Naive thymus-derived CD8-positive, alpha-beta T cell (primary cell): ENCODE measurements at regions not wholly inside any gene's neighbourhood (a gene's known extent, or its start where the extent isn't known, plus 50 kb on each side); places are given as distances from the start of the nearest gene placed in this dataset.

Source experiments
- ATAC-seq, 2 donors: fragments of 150-1000 bp; cut with Tn5 transposase in 1 of 2; sonication (Bioruptor Pico), chemical (Tn5 transposase) in 1 of 2; 1 replicate in 1 of 2; 2 replicates in 1 of 2; pipeline ENCODE4 v1.10.0; 2021; ENCODE audit warnings: mild to moderate bottlenecking in 2 of 2, moderate library complexity in 2 of 2
- POLR2A ChIA-PET: fragments of 350-600 bp; sonication (Branson Sonifier 250); formaldehyde crosslinking; loops from one replicate; lab custom pipeline; 2021; ENCODE audit warnings: antibody characterized with exemption; lab: Charles Lee
- DNase-seq, 10 donors: peaks; one replicate each; pipeline versions ENCODE4 v3.0.0 to v3.0.0-alpha.2; 2020 to 2022
- H3K27ac Mint-ChIP-seq, 10 donors: one replicate each; pipeline ENCODE4 v1.8.0; 2020 to 2022; ENCODE audit warnings: mild to moderate bottlenecking in 10 of 10, mixed read lengths in 10 of 10, moderate library complexity in 4 of 10, inconsistent platforms in 1 of 10
- H3K27me3 Mint-ChIP-seq, 5 donors: one replicate each; pipeline ENCODE4 v1.8.0; 2021 to 2022; ENCODE audit warnings: mixed read lengths in 5 of 5
- H3K36me3 Mint-ChIP-seq, 3 donors: one replicate each; pipeline ENCODE4 v1.8.0; 2020 to 2022; ENCODE audit warnings: mixed read lengths in 3 of 3, mild to moderate bottlenecking in 2 of 3, inconsistent platforms in 1 of 3
- H3K4me1 Mint-ChIP-seq, 4 donors: one replicate each; pipeline ENCODE4 v1.8.0; 2021 to 2022; ENCODE audit warnings: mixed read lengths in 4 of 4
- H3K4me3 Mint-ChIP-seq, 10 donors: one replicate each; pipeline ENCODE4 v1.8.0; 2020 to 2022; ENCODE audit warnings: mild to moderate bottlenecking in 10 of 10, mixed read lengths in 10 of 10, moderate library complexity in 6 of 10, inconsistent platforms in 1 of 10
- H3K9me3 Mint-ChIP-seq, 9 donors: one replicate each; pipeline ENCODE4 v1.8.0; 2020 to 2022; ENCODE audit warnings: mixed read lengths in 9 of 9, mild to moderate bottlenecking in 3 of 9, inconsistent platforms in 1 of 9, moderate library complexity in 1 of 9

- Mint-ChIP-seq H3K27ac (no peak overlapping the region), H3K4me1 (no peaks in the 10 kb centered on the region), H3K9me3 (peaks cover 0 to 30% (median 7%) of the 10 kb centered on the region in 9 donors), H3K27me3 (peaks cover 0 to 2% (median 0%) of the 10 kb centered on the region in 5 donors), H3K4me3 (no peak overlapping the region), H3K36me3 (no peaks in the 10 kb centered on the region)
- DNase-seq: no peak
- ATAC-seq: no peak
- POLR2A ChIA-PET: no interaction called here
Measured at GRCh38 chr9:118624608-118625007, 744.6 kb downstream of the BRINP1 start.

DNA sequence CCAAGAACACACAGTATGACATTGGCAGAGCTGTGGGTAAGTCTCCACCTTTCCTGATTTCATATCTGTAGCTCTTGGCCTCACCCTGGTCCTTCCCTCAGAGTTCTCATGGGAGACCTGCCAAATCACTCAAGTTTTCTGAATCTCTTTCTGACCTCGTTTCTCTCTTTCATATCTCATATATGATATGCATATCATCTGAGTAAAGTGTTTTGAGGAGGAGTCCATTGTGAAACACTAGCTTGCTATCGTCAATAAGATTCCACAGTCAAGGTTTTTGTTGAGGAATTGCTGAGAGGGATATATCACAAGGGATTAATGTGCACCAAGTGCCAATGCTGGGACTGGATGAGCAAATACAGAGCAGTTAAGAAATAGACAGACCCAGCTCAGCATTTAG lies 739.2 kb downstream of the BRINP1 start:
- Mint-ChIP-seq H3K4me1 (no peaks in the 10 kb centered on the region), H3K27ac (no peak overlapping the region), H3K9me3 (peaks cover 14 to 44% (median 20%) of the 10 kb centered on the region in 9 donors), H3K4me3 (no peak overlapping the region), H3K27me3 (peaks cover 0 to 2% (median 0%) of the 10 kb centered on the region in 5 donors), H3K36me3 (peaks cover 0 to 14% (median 0%) of the 10 kb centered on the region in 3 donors)
- POLR2A ChIA-PET: no interaction called here
- no peak for ATAC-seq
- DNase-seq: no peak

- Mint-ChIP-seq H3K27me3 (peaks cover 0 to 2% (median 0%) of the 10 kb centered on the region in 5 donors), H3K36me3 (peaks cover 0 to 14% (median 0%) of the 10 kb centered on the region in 3 donors), H3K4me1 (no peaks in the 10 kb centered on the region), H3K4me3 (no peak overlapping the region), H3K27ac (no peak overlapping the region), H3K9me3 (peaks cover 10 to 51% (median 21%) of the 10 kb centered on the region in 9 donors)
- ATAC-seq (no peak), DNase-seq (no peak)
- POLR2A ChIA-PET: no interaction called here
Measured at GRCh38 chr9:118630931-118631595, 738.2 kb downstream of the BRINP1 start.

DNA sequence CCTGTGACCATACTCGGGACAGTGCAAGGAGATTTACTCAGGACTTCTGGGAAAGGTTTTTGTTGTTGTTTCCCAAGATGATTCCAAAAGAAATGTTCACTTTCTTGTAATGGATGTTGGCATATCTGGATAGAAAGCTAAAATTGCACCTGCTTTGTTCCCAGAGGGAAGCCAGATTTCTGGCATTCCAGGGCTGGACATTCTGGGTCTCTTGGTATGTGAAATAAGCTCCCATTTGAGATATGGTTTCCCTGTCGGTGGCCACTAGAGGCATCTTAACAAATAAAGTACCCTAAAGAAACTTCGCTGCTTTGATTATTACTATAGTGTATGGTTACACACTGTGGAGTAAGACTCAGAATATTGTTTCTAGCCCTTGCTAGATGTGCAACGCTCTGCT lies 737.3 kb downstream of the BRINP1 start:
- Mint-ChIP-seq H3K4me1 (no peaks in the 10 kb centered on the region), H3K27me3 (peaks cover 0 to 2% (median 0%) of the 10 kb centered on the region in 5 donors), H3K4me3 (no peak overlapping the region), H3K9me3 (peaks cover 10 to 51% (median 18%) of the 10 kb centered on the region in 9 donors), H3K27ac (no peak overlapping the region), H3K36me3 (peaks cover 0 to 14% (median 0%) of the 10 kb centered on the region in 3 donors)
- POLR2A ChIA-PET: no interaction called here
- DNase-seq: no peak
- ATAC-seq: no peak

DNA sequence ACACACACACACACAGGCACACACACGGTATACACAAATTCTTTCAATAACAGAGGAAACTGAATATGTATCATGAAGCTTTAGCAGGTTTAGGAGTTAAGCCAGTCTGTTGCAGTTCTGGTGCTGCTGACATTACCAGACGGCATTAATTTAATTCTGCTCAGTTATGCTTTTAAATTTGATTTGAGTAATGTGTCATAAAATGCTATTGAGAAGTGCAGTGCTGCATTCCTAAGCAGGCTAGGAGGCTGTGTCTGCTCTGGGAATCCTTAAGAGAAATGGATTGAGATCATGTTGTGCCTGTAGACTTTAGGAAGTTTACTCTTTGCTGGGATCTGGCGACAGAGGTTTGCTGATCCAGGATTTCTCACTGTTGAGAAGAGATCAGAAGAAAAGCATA lies 733.8 kb downstream of the BRINP1 start:
- H3K4me3 Mint-ChIP-seq: no peak overlapping the region
- H3K27me3 Mint-ChIP-seq: peaks cover 0 to 2% (median 0%) of the 10 kb centered on the region in 5 donors
- POLR2A ChIA-PET: no interaction called here
- DNase-seq (no peak), ATAC-seq (no peak)
- H3K4me1 Mint-ChIP-seq: no peaks in the 10 kb centered on the region
- H3K9me3 Mint-ChIP-seq: peaks cover 7 to 51% (median 31%) of the 10 kb centered on the region in 9 donors
- peaks cover 0 to 22% (median 0%) of the 10 kb centered on the region in 3 donors for H3K36me3 Mint-ChIP-seq
- no peak overlapping the region for H3K27ac Mint-ChIP-seq

- POLR2A ChIA-PET: no interaction called here
Measured at GRCh38 chr9:118637681-118638080, 731.6 kb downstream of the BRINP1 start.

GRCh38 chr9:118640836-118641560 lies 728.2 kb downstream of the BRINP1 start:
- H3K36me3 Mint-ChIP-seq: peaks cover 0 to 14% (median 0%) of the 10 kb centered on the region in 3 donors
- H3K4me3 Mint-ChIP-seq: no peak overlapping the region
- peaks cover 9 to 42% (median 21%) of the 10 kb centered on the region in 9 donors for H3K9me3 Mint-ChIP-seq
- no peak overlapping the region for H3K27ac Mint-ChIP-seq
- peaks cover 0 to 4% (median 0%) of the 10 kb centered on the region in 5 donors for H3K27me3 Mint-ChIP-seq
- H3K4me1 Mint-ChIP-seq: no peaks in the 10 kb centered on the region
- DNase-seq (no peak), ATAC-seq (no peak)
- POLR2A ChIA-PET: no interaction called here

More at GRCh38 chr9:118637681-118638080, 731.6 kb downstream of the BRINP1 start:
- Mint-ChIP-seq H3K9me3 (peaks cover 9 to 46% (median 26%) of the 10 kb centered on the region in 9 donors), H3K27me3 (peaks cover 0 to 2% (median 0%) of the 10 kb centered on the region in 5 donors), H3K4me3 (no peak overlapping the region), H3K4me1 (no peaks in the 10 kb centered on the region), H3K36me3 (peaks cover 0 to 19% (median 0%) of the 10 kb centered on the region in 3 donors), H3K27ac (no peak overlapping the region)
- no peak for ATAC-seq
- DNase-seq: no peak

GRCh38 chr9:118643118-118643517 lies 726.1 kb downstream of the BRINP1 start:
- Mint-ChIP-seq H3K9me3 (peaks cover 9 to 49% (median 25%) of the 10 kb centered on the region in 9 donors), H3K4me1 (no peaks in the 10 kb centered on the region), H3K27me3 (peaks cover 0 to 4% (median 0%) of the 10 kb centered on the region in 5 donors), H3K4me3 (no peak overlapping the region), H3K27ac (no peak overlapping the region), H3K36me3 (peaks cover 0 to 16% (median 0%) of the 10 kb centered on the region in 3 donors)
- ATAC-seq: no peak
- DNase-seq: no peak
- POLR2A ChIA-PET: no interaction called here

GRCh38 chr9:118644066-118644465 lies 725.2 kb downstream of the BRINP1 start:
- Mint-ChIP-seq H3K4me1 (no peaks in the 10 kb centered on the region), H3K36me3 (peaks cover 0 to 11% (median 0%) of the 10 kb centered on the region in 3 donors), H3K27ac (no peak overlapping the region), H3K9me3 (peaks cover 6 to 42% (median 18%) of the 10 kb centered on the region in 9 donors), H3K4me3 (no peak overlapping the region), H3K27me3 (peaks cover 0 to 4% (median 0%) of the 10 kb centered on the region in 5 donors)
- DNase-seq: no peak
- POLR2A ChIA-PET: no interaction called here
- no peak for ATAC-seq

- Mint-ChIP-seq H3K27ac (no peak overlapping the region), H3K27me3 (peaks cover 0 to 4% (median 0%) of the 10 kb centered on the region in 5 donors), H3K4me1 (no peaks in the 10 kb centered on the region), H3K9me3 (peaks cover 3 to 34% (median 14%) of the 10 kb centered on the region in 9 donors), H3K4me3 (no peak overlapping the region), H3K36me3 (peaks cover 0 to 8% (median 0%) of the 10 kb centered on the region in 3 donors)
- ATAC-seq: no peak
- POLR2A ChIA-PET: no interaction called here
- DNase-seq: no peak
Measured at GRCh38 chr9:118647331-118647730, 721.9 kb downstream of the BRINP1 start.

GRCh38 chr9:118650417-118650816 lies 718.8 kb downstream of the BRINP1 start:
- Mint-ChIP-seq H3K27me3 (peaks cover 0 to 2% (median 0%) of the 10 kb centered on the region in 5 donors), H3K9me3 (peaks cover 1 to 19% (median 9%) of the 10 kb centered on the region in 9 donors), H3K36me3 (peaks cover 0 to 7% (median 0%) of the 10 kb centered on the region in 3 donors), H3K4me3 (no peak overlapping the region), H3K27ac (no peak overlapping the region), H3K4me1 (no peaks in the 10 kb centered on the region)
- DNase-seq: no peak
- POLR2A ChIA-PET: no interaction called here
- no peak for ATAC-seq

DNA sequence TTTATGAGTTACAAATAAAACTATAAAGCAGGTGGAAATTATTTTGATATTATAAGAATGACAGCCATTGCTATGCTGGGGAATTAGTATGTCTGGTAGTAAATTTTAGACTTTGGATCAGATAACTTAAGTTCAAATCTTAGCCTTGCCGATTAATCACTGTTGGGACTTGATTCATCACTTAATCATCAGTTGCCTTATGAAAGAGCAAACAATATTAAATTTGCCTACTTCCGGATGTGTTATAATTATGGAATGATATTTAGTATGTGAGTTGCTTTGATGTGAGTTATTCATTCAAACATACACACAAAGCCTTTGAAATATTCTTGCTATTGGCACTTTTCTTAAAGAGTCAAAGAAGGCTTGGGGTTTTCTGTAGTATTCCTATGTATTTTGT lies 717.7 kb downstream of the BRINP1 start:
- POLR2A ChIA-PET: no interaction called here
- H3K4me1 Mint-ChIP-seq: no peaks in the 10 kb centered on the region
- ATAC-seq (no peak), DNase-seq (no peak)
- H3K4me3 Mint-ChIP-seq: no peak overlapping the region
- H3K36me3 Mint-ChIP-seq: no peaks in the 10 kb centered on the region
- H3K27ac Mint-ChIP-seq: no peak overlapping the region
- H3K9me3 Mint-ChIP-seq: peaks cover 0 to 15% (median 5%) of the 10 kb centered on the region in 9 donors
- no peaks in the 10 kb centered on the region for H3K27me3 Mint-ChIP-seq

DNA sequence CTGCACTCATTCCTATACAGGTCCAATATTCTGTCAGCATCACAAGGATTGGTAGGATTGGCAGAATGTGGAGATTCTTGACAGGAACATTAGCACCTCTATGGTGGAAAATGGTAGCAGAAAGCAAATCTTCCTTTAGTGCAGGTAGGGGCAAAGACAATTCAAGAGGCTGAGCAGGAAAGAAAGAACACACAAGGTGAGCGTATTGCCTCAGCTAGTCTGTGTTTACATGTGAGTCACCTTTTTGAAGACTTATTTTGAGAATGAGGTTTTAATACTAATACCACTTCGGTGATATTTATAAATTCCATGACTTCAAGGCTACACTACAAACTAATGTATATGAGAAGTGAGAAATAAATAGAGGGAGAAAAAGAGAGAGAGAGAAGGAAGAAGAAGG lies 717.0 kb downstream of the BRINP1 start:
- no peak overlapping the region for H3K27ac Mint-ChIP-seq
- POLR2A ChIA-PET: no interaction called here
- H3K4me3 Mint-ChIP-seq: no peak overlapping the region
- DNase-seq: no peak
- no peaks in the 10 kb centered on the region for H3K27me3 Mint-ChIP-seq
- ATAC-seq: no peak
- peaks cover 0 to 15% (median 6%) of the 10 kb centered on the region in 9 donors for H3K9me3 Mint-ChIP-seq
- no peaks in the 10 kb centered on the region for H3K4me1 Mint-ChIP-seq
- no peaks in the 10 kb centered on the region for H3K36me3 Mint-ChIP-seq
